NCI-H2227 treated with DMSO at 0.1 percent for 48 hours (cell line): ENCODE measurements at regions not wholly inside any gene's neighbourhood (a gene's known extent, or its start where the extent isn't known, plus 50 kb on each side); places are given as distances from the start of the nearest gene placed in this dataset.
A peak's percentile ranks its signal among the peaks of the same experiment; 100 is the strongest.
"Not testable (repeated sequence)": the region's sequence is repeated elsewhere in the genome, so short reads cannot be mapped to it uniquely, and the experiment has no call there.

Source experiments
- DNase-seq: peaks from one replicate; lab custom pipeline; 2025; lab: John Stamatoyannopoulos, UW

- DNase-seq, result not testable (repeated sequence)
These were observed 192.5 kb downstream of the MSX2 start for GRCh38 chr5:174916924-174917323.

- DNase-seq, result no peak
These were observed 191.8 kb downstream of the MSX2 start for GRCh38 chr5:174916227-174916626.

GRCh38 chr5:174911118-174911517, 186.7 kb downstream of the MSX2 start:
- no peak for DNase-seq

GRCh38 chr5:174910245-174910737, 185.9 kb downstream of the MSX2 start:
- DNase-seq, result peak; percentile 16

GRCh38 chr5:174903172-174903732, 178.9 kb downstream of the MSX2 start:
- no peak for DNase-seq

GRCh38 chr5:174901336-174901735, 177.0 kb downstream of the MSX2 start:
- DNase-seq, result no peak

- DNase-seq, result no peak
These were observed 176.0 kb downstream of the MSX2 start for GRCh38 chr5:174900240-174900865.

- DNase-seq, result no peak
These were observed 173.0 kb downstream of the MSX2 start for GRCh38 chr5:174897281-174897950.

- no peak for DNase-seq
These were observed 171.0 kb downstream of the MSX2 start for GRCh38 chr5:174895360-174895759.

- no peak for DNase-seq
These were observed 168.4 kb downstream of the MSX2 start for GRCh38 chr5:174892742-174893141.

GRCh38 chr5:174880412-174881200, 156.2 kb downstream of the MSX2 start:
- DNase-seq, result not testable (repeated sequence)

- DNase-seq, result no peak
These were observed 153.6 kb downstream of the MSX2 start for GRCh38 chr5:174877987-174878386.

- DNase-seq, result peak; percentile 20
These were observed 147.9 kb downstream of the MSX2 start for GRCh38 chr5:174872271-174872670.

- no peak for DNase-seq
These were observed 127.8 kb downstream of the MSX2 start for GRCh38 chr5:174852143-174852542.

GRCh38 chr5:174850565-174851169, 126.3 kb downstream of the MSX2 start:
- no peak for DNase-seq

GRCh38 chr5:174849426-174849825, 125.0 kb downstream of the MSX2 start:
- no peak for DNase-seq

- DNase-seq, result no peak
These were observed 120.6 kb downstream of the MSX2 start for GRCh38 chr5:174844971-174845370.

- DNase-seq, result no peak
These were observed 119.2 kb downstream of the MSX2 start for GRCh38 chr5:174843263-174844250.

GRCh38 chr5:174840435-174840834, 116.1 kb downstream of the MSX2 start:
- DNase-seq, result no peak

GRCh38 chr5:174839196-174839595, 114.8 kb downstream of the MSX2 start:
- no peak for DNase-seq
